ENCODE measurements at regions not wholly inside any gene's neighbourhood (a gene's known extent, or its start where the extent isn't known, plus 50 kb on each side); places are given as distances from the start of the nearest gene placed in this dataset.
"Not testable (repeated sequence)": the region's sequence is repeated elsewhere in the genome, so short reads cannot be mapped to it uniquely, and the experiment has no call there.

DNA sequence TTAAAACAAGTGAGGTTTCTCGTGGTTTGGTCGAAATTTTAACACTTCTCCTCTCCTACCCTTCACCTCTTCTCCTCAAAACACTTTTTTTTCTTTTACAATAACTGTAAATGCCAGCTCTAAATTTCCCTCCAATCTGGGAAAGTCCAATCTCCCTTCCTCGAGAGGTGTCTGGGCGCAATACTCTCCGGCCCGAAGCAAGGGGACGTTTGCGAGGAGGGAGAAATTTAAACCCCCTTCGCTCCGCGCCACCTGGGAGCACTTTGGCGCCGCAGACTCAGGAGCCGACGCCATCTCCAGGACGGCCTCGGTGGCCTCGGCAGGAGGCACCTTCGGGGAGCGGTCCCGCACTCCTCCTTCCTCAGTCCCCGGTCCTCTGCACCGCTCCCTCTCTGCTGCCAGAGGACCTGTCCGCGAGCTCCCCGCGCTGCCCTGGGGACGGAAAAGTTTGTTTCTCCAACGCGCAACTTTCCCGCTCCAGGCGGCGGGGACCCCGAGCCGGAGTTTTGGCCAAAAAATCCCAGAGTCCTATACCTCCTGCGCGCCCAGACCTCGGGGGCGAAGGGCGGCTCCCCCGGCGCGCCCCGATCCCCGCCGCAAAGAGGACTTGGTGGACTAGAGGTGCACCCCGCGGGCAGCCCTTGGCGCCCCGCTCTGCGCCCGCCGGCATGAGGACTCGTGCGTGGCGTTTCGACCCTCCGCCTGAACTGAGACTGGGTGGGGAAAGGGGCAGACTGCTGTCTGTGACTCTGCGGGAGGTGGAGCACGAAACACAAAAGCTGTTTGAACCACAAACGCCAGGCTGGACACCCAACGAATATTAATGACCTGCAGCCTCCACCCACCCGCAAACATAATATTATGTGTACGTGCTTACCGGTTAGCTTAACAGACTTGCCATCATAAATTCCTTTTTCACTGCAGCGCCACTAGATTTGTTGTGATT is 95.2 kb upstream of the HMGA2 start:
- DNase-seq = peak; percentile 28 to 34

GRCh38 chr12:65731771-65732170 is 92.5 kb upstream of the HMGA2 start:
- no peak for DNase-seq

GRCh38 chr12:65733643-65734042 is 90.6 kb upstream of the HMGA2 start:
- DNase-seq = not testable (repeated sequence)

- no peak for DNase-seq
Measured at GRCh38 chr12:65734226-65734625, 90.1 kb upstream of the HMGA2 start.

DNA sequence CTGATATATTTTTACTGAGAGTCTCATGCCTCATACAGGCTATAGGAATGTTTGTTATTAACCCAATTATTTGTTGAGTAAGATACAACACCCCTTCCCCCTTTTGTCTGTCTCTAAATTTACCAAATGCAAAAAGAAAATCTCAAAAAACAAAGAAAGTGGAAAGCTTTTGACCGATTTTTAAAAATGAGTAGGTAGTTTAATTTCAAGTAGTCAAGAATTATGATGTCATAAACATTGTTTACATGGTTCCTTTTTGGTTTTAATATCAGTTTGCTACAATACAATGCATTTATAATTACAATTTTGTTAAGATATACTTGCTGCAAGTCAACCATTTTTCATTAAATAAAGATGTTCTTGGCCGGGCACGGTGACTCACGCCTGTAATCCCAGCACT is 84.7 kb upstream of the HMGA2 start:
- no peak for DNase-seq

DNA sequence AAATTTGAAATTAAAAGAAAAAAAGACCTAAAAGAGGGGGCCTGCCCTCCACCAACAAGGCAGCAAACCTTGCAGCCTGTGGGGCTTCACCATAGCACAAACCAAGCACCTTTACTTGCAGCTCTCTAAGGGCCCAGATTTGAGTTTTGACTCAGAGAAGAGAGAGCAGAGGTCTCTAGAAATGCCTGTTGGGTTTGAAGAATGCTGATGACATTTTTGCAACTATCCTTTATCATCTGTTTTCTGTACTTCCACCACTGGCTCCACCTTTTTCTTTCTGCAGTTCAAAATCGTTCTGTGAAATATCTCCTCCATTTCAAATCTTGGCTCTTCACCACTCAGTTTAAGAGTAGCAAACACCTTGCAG is 83.8 kb upstream of the HMGA2 start:
- no peak for DNase-seq

GRCh38 chr12:65740873-65741600 is 83.2 kb upstream of the HMGA2 start:
- peak; percentile 72 to 77 for DNase-seq

DNA sequence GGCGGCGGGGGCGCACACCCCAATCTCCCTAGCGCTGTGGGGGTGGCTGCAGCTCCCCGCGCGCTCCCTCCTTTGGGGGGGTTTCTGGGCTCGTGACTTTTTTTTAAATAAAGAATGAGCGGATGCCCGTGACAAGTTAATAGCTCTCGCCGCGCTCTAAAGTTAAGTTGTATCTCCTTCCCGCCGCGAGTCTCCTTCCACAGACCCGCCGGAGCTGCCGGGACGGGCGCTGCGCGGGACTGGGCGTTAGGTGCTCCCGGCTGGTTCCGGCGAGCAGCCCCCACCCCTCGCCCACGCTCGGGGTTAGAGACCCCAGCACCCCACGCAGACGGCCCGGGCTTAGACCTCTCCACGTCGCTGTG is 82.6 kb upstream of the HMGA2 start:
- peak in 1 of 2 donors; percentile 23 for DNase-seq

DNA sequence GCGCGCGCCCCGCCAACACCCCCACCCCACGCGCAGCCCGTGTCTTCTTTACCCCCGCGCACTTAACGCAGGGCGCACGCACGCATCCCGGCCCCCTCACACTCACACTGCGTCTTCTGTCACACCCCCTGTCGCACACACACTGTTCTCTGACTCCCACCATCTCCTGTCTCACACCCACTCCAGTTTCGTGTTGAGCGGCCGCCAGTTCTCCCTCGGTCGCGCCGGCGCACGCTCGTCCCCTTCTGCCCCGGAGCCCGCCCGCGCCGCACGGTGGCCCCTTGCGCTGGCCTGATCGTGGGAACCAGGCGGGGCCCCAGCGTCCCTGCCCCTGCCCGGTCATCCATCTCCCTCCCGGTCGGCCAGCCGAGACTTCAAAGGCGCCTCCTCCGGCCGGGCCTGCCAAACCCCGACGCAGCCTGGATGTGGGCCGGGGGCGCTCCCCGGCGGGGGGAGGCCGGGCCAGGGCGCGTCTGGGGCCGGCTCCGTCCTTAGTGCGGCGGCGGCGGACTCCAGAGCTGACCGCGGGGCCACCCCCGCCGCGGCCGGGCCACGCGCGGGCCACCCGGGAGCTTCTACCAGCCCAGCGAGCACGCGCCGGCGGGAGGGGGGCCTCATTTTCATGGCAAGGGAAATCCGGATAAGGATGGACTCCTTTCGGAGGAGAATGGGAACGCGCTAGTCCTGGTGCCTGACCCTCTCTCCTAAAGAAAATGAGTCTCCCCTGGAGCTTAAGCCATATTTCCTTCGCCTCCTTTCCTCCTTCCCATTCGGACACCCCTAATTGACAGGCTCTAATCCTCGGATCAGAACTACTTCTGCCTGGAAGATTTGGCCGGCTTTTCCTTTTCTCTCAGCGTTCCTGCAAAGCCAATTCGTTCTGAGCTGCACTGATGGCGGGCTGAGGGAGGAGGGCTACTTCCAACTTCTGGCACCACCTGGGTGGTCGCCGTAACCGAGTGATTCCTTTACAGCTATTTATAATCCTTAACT is 82.0 kb upstream of the HMGA2 start:
- peak; percentile 55 to 65 for DNase-seq

GRCh38 chr12:65744236-65744840 is 79.9 kb upstream of the HMGA2 start:
- DNase-seq = not testable (repeated sequence)

DNA sequence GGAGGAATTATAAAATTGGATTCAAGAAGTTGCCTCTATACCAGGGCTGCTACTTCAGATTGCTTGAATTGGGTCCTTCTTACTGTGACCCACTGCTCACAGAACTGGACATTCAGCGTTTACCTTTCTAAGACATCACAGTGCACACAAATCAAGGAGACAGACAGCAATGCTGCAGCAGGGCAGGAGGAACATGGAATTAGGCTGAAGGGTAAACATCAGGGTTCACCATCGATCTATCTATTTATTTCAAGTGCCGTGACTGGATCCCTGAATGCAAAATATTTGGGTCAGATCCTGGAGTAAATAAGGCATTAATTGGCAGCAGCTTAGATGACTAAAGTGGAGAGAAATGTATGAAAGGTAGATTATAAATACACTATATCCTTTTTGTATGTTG is 76.9 kb upstream of the HMGA2 start:
- DNase-seq = no peak

GRCh38 chr12:65748332-65748731 is 76.0 kb upstream of the HMGA2 start:
- no peak for DNase-seq

GRCh38 chr12:65754290-65754689 is 70.0 kb upstream of the HMGA2 start:
- DNase-seq = no peak

GRCh38 chr12:65754744-65755595 is 69.3 kb upstream of the HMGA2 start:
- DNase-seq = no peak

DNA sequence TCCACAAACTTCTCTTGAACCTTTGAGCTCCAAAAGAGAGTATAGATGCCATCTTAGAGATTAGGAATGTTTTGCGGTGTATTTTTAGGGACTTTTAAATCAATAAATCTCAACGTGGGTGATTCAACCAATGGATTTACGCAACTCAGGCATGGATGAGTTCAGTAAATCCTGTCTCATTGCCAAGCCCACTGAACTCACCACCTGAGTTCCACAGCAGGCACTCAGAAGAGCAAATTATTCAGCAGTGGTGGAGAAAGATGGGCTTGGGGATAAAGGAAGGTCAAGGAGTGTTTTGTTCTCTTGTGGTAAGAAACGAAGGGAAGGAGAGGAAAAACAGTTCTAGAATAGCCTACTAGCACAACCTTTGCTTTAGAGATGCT is 68.7 kb upstream of the HMGA2 start:
- DNase-seq = no peak

GRCh38 chr12:65756267-65756666 is 68.0 kb upstream of the HMGA2 start:
- DNase-seq = no peak

DNA sequence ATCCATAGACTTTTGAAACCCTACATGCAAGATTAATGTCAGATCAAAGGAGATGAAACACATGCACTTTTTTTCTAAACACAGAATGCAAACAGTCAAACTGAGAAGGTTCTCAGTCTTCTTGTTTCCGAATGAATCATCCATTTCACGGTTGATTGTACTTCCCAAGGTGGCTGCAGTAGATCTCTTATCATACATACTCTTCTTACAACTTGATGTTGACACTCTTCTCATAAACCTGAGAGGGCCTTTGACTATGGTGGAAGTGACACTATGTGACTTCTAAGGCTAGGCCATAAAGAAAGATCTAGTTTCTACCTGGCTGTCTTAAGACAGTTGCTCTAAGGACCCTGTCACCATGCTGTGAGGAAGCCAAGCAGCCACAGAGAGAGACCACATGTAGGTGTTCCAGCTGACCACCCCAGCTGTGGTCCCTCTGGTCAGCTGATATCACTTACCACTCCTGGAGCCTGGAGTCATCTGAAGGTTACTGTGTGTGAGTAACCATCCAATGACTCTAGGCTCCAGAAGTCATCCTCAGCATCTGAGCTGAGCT is 67.2 kb upstream of the HMGA2 start:
- DNase-seq = no peak

DNA sequence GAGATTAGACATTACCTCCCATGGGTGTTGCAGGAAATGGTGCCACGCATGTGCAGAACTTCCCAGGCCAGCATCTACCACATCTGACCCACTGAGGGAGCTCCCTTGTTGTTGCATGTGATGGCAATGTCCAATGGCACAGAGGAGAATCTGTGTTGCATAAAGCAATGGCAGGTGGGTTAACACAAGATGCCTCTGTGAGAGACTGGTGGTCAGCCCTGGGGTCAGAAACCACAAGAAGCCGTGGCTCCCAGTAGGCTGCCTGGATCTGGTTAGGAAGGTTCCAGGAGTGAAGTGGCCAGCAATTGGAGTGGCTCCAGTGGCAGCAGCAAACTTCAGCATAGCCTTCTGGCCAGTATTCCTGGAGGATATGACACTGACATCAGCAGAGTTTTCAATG is 65.9 kb upstream of the HMGA2 start:
- DNase-seq = no peak

- DNase-seq = no peak
Measured at GRCh38 chr12:65759735-65760134, 64.5 kb upstream of the HMGA2 start.

DNA sequence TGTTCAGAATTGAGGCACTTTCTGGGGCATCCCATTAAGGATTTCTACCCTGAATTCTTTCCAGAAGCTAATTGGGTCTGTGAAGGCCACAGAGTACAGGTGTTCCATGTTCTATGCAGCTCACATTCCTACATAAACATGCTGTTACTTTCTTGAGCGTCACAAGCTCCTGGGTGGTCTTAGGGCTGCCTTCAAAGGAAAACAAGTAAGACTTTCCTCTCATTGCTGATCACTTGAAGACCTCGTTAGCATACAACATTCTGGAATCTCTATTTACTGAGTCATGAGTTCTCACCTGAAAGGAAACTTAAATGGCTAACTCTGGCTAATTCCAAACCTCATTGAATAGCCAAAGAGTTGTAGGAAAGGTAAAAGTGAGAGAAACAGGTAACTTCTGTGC is 63.0 kb upstream of the HMGA2 start:
- peak in 1 of 2 donors; percentile 4 for DNase-seq

Measured in right lung (tissue), 2 donors.